ENCODE measurements at regions not wholly inside any gene's neighbourhood (a gene's known extent, or its start where the extent isn't known, plus 50 kb on each side); places are given as distances from the start of the nearest gene placed in this dataset.

- DNase-seq = no peak
Measured at GRCh38 chr14:34035934-34036250, 85.0 kb upstream of the EGLN3 start.

GRCh38 chr14:34035177-34035933 is 84.5 kb upstream of the EGLN3 start:
- no peak for DNase-seq

GRCh38 chr14:34034447-34035176 is 83.7 kb upstream of the EGLN3 start:
- DNase-seq = no peak

- no peak for DNase-seq
Measured at GRCh38 chr14:34032720-34033119, 81.8 kb upstream of the EGLN3 start.

GRCh38 chr14:34030864-34031263 is 80.0 kb upstream of the EGLN3 start:
- no peak for DNase-seq

- DNase-seq = no peak
Measured at GRCh38 chr14:34029921-34030334, 79.1 kb upstream of the EGLN3 start.

- no peak for DNase-seq
Measured at GRCh38 chr14:34027990-34028495, 77.2 kb upstream of the EGLN3 start.

- DNase-seq = no peak
Measured at GRCh38 chr14:34027130-34027989, 76.5 kb upstream of the EGLN3 start.

- no peak for DNase-seq
Measured at GRCh38 chr14:34025325-34026017, 74.6 kb upstream of the EGLN3 start.

GRCh38 chr14:34024768-34025144 is 73.9 kb upstream of the EGLN3 start:
- no peak for DNase-seq

- no peak for DNase-seq
Measured at GRCh38 chr14:34023824-34024767, 73.2 kb upstream of the EGLN3 start.

- no peak for DNase-seq
Measured at GRCh38 chr14:34021096-34021495, 70.2 kb upstream of the EGLN3 start.

- no peak for DNase-seq
Measured at GRCh38 chr14:34020014-34020413, 69.1 kb upstream of the EGLN3 start.

- no peak for DNase-seq
Measured at GRCh38 chr14:34018564-34019244, 67.8 kb upstream of the EGLN3 start.

- DNase-seq = no peak
Measured at GRCh38 chr14:34018125-34018524, 67.3 kb upstream of the EGLN3 start.

GRCh38 chr14:34015383-34015782 is 64.5 kb upstream of the EGLN3 start:
- no peak for DNase-seq

- DNase-seq = no peak
Measured at GRCh38 chr14:34014936-34015335, 64.1 kb upstream of the EGLN3 start.

- no peak for DNase-seq
Measured at GRCh38 chr14:34013721-34014060, 62.8 kb upstream of the EGLN3 start.

- no peak for DNase-seq
Measured at GRCh38 chr14:34012978-34013720, 62.3 kb upstream of the EGLN3 start.

GRCh38 chr14:34012369-34012768 is 61.5 kb upstream of the EGLN3 start:
- no peak for DNase-seq

Measured in NCI-H146 (cell line).